Calu3 (cell line): ENCODE measurements at regions not wholly inside any gene's neighbourhood (a gene's known extent, or its start where the extent isn't known, plus 50 kb on each side); places are given as distances from the start of the nearest gene placed in this dataset.

ENCODE experiments used
- BruUV-seq: library from RNA; stranded (reverse); fragments of 400-500 nt; replicated peaks from 2 replicates; lab custom pipeline; 2021; lab: Mats Ljungman, UMichigan
- CTCF ChIA-PET: fragments of 300-600 bp; sonication (Branson Sonifier 250); formaldehyde crosslinking; loops from one replicate; lab custom pipeline; 2022; ENCODE audit warnings: antibody characterized with exemption; lab: Charles Lee
- DNase-seq: peaks from one replicate; pipeline ENCODE4 v3.0.0; 2022
- H3K27ac Mint-ChIP-seq: one replicate; pipeline ENCODE4 v1.8.0; 2022; ENCODE audit warnings: mixed read lengths; ENCODE audit not compliant: unreplicated experiment
- H3K27me3 Mint-ChIP-seq: one replicate; pipeline ENCODE4 v1.8.0; 2022; ENCODE audit warnings: mixed read lengths; ENCODE audit not compliant: unreplicated experiment
- H3K36me3 Mint-ChIP-seq: one replicate; pipeline ENCODE4 v1.8.0; 2022; ENCODE audit warnings: mild to moderate bottlenecking, moderate library complexity, mixed read lengths; ENCODE audit not compliant: insufficient read depth, unreplicated experiment
- H3K4me1 Mint-ChIP-seq: one replicate; pipeline ENCODE4 v1.8.0; 2022; ENCODE audit warnings: mild to moderate bottlenecking, low read depth, mixed read lengths; ENCODE audit not compliant: unreplicated experiment
- H3K4me3 Mint-ChIP-seq: one replicate; pipeline ENCODE4 v1.8.0; 2022; ENCODE audit warnings: mild to moderate bottlenecking, low read depth, moderate library complexity, mixed read lengths; ENCODE audit not compliant: unreplicated experiment
- H3K9me3 Mint-ChIP-seq: one replicate; pipeline ENCODE4 v1.8.0; 2022; ENCODE audit warnings: low read depth, mixed read lengths; ENCODE audit not compliant: unreplicated experiment
- intact Hi-C: fragments of 100-400 bp; cut with micrococcal nuclease; formaldehyde crosslinking; loops from one replicate; pipeline ENCODE4 v1.10.0; 2022; ENCODE audit not compliant: unreplicated experiment
- TF ChIP-seq, protein P1 (sequence below): fragments of 200-600 bp; IDR thresholded peaks from one replicate; pipeline ENCODE4 v1.8.0; 2022; ENCODE audit warnings: antibody characterized with exemption; ENCODE audit not compliant: unreplicated experiment

GRCh38 chr4:23333946-23334878 is 555.6 kb downstream of the PPARGC1A start:
- intact Hi-C loops: loop anchor here (10.0 kb wide), 1 partner anchor 369 kb away; no protein-coding TSS in a partner anchor
- peak; percentile 35 for DNase-seq
- no TSS peak for BruUV-seq
- peak overlapping the region; percentile 78 for H3K27ac Mint-ChIP-seq
- H3K9me3 Mint-ChIP-seq: no peaks in the 10 kb centered on the region
- peaks cover 5% of the 10 kb centered on the region for H3K36me3 Mint-ChIP-seq
- no peak overlapping the region for H3K4me3 Mint-ChIP-seq
- H3K4me1 Mint-ChIP-seq: peaks cover 11% of the 10 kb centered on the region
- H3K27me3 Mint-ChIP-seq: no peaks in the 10 kb centered on the region
- TF ChIP-seq, protein P1, sequence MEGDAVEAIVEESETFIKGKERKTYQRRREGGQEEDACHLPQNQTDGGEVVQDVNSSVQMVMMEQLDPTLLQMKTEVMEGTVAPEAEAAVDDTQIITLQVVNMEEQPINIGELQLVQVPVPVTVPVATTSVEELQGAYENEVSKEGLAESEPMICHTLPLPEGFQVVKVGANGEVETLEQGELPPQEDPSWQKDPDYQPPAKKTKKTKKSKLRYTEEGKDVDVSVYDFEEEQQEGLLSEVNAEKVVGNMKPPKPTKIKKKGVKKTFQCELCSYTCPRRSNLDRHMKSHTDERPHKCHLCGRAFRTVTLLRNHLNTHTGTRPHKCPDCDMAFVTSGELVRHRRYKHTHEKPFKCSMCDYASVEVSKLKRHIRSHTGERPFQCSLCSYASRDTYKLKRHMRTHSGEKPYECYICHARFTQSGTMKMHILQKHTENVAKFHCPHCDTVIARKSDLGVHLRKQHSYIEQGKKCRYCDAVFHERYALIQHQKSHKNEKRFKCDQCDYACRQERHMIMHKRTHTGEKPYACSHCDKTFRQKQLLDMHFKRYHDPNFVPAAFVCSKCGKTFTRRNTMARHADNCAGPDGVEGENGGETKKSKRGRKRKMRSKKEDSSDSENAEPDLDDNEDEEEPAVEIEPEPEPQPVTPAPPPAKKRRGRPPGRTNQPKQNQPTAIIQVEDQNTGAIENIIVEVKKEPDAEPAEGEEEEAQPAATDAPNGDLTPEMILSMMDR: no peak
- CTCF ChIA-PET: interaction anchor here (0.7 kb wide), 1 partner anchor 1508 kb away, joined by 3 read pairs; no protein-coding TSS in a partner anchor

GRCh38 chr4:23333556-23333945 is 556.3 kb downstream of the PPARGC1A start:
- CTCF ChIA-PET: interaction anchor here (0.7 kb wide), 1 partner anchor 1509 kb away, joined by 3 read pairs; no protein-coding TSS in a partner anchor
- BruUV-seq: no TSS peak
- peaks cover 5% of the 10 kb centered on the region for H3K36me3 Mint-ChIP-seq
- H3K9me3 Mint-ChIP-seq: no peaks in the 10 kb centered on the region
- no peak for DNase-seq
- H3K27me3 Mint-ChIP-seq: no peaks in the 10 kb centered on the region
- peak overlapping the region; percentile 78 for H3K27ac Mint-ChIP-seq
- intact Hi-C loops: loop anchor here (10.0 kb wide), 1 partner anchor 369 kb away; no protein-coding TSS in a partner anchor
- H3K4me1 Mint-ChIP-seq: peaks cover 11% of the 10 kb centered on the region
- TF ChIP-seq, protein P1: no peak
- H3K4me3 Mint-ChIP-seq: no peak overlapping the region

GRCh38 chr4:23332313-23332712 is 557.5 kb downstream of the PPARGC1A start:
- peaks cover 5% of the 10 kb centered on the region for H3K36me3 Mint-ChIP-seq
- H3K27me3 Mint-ChIP-seq: no peaks in the 10 kb centered on the region
- TF ChIP-seq, protein P1: no peak
- peaks cover under 1% of the 10 kb centered on the region for H3K4me1 Mint-ChIP-seq
- CTCF ChIA-PET: interaction anchor here (0.6 kb wide), 1 partner anchor 33 kb away, joined by 3 read pairs; no protein-coding TSS in a partner anchor
- H3K9me3 Mint-ChIP-seq: no peaks in the 10 kb centered on the region
- H3K27ac Mint-ChIP-seq: no peak overlapping the region
- intact Hi-C loops: loop anchor here (10.0 kb wide), 1 partner anchor 368 kb away; no protein-coding TSS in a partner anchor
- no TSS peak for BruUV-seq
- DNase-seq: no peak
- H3K4me3 Mint-ChIP-seq: no peak overlapping the region

DNA sequence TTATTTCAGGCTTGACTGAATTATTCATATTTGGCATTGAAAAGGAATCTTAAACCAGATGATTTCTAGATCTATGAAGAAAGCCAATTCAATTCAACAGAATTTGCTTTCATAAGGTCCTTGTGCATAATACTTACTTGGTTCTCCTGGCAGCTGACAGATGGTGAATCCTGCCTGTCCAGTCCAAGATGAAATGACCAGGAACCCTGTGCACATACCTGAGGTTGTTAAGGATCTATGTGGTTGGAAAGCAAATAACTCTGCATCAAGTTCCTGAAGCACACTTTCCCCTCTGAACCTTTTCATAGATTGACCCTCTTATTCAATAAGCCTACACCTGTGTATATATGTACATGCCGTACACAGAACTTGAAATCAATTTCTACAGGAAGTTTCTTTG is 562.7 kb downstream of the PPARGC1A start:
- TF ChIP-seq, protein P1: no peak
- BruUV-seq: no TSS peak
- CTCF ChIA-PET: no interaction called here
- no peak for DNase-seq
- H3K36me3 Mint-ChIP-seq: no peaks in the 10 kb centered on the region
- no peaks in the 10 kb centered on the region for H3K9me3 Mint-ChIP-seq
- H3K4me3 Mint-ChIP-seq: no peak overlapping the region
- no peaks in the 10 kb centered on the region for H3K27me3 Mint-ChIP-seq
- H3K4me1 Mint-ChIP-seq: peaks cover 19% of the 10 kb centered on the region
- no peak overlapping the region for H3K27ac Mint-ChIP-seq
- intact Hi-C loops: loop anchor here (10.0 kb wide), 1 partner anchor 192 kb away; no protein-coding TSS in a partner anchor
